T47D (cell line): ENCODE measurements at regions not wholly inside any gene's neighbourhood (a gene's known extent, or its start where the extent isn't known, plus 50 kb on each side); places are given as distances from the start of the nearest gene placed in this dataset.

ENCODE experiments used
- DNase-seq, 2 experiments: peaks; one replicate each; pipeline versions ENCODE4 v3.0.0 to v3.0.0-alpha.2; 2011 to 2012; ENCODE audit warnings: low read depth in 1 of 2, low spot score in 1 of 2
- JUND ChIP-seq: IDR thresholded peaks from 2 replicates; pipeline ENCODE4 v1.6.1; 2012; ENCODE audit warnings: low read depth
- in situ Hi-C: cut with HindIII; loops from 2 replicates; pipeline ENCODE4 v1.10.0; 2016; ENCODE audit warnings: low sequenced_read_pairs, low pct_unique_long_range_greater_than_20kb

- in situ Hi-C loops = no loop called here
- no peak for DNase-seq
- TF ChIP-seq JUND = no peak
Observed at GRCh38 chr3:148208975-148209374, 488.7 kb upstream of the AGTR1 start.

- no peak for DNase-seq
- in situ Hi-C loops = no loop called here
- no peak for TF ChIP-seq JUND
Observed at GRCh38 chr3:148211725-148212124, 486.0 kb upstream of the AGTR1 start.

GRCh38 chr3:148214705-148215104 lies 483.0 kb upstream of the AGTR1 start:
- no peak for DNase-seq
- TF ChIP-seq JUND = no peak
- in situ Hi-C loops = no loop called here

- in situ Hi-C loops = no loop called here
- no peak for DNase-seq
- no peak for TF ChIP-seq JUND
Observed at GRCh38 chr3:148217317-148217716, 480.4 kb upstream of the AGTR1 start.

GRCh38 chr3:148218222-148218621 lies 479.5 kb upstream of the AGTR1 start:
- in situ Hi-C loops = no loop called here
- no peak for TF ChIP-seq JUND
- DNase-seq = no peak

GRCh38 chr3:148219999-148220398 lies 477.7 kb upstream of the AGTR1 start:
- TF ChIP-seq JUND = no peak
- DNase-seq = no peak
- in situ Hi-C loops = no loop called here

- TF ChIP-seq JUND = no peak
- in situ Hi-C loops = no loop called here
- DNase-seq = no peak
Observed at GRCh38 chr3:148221303-148221702, 476.4 kb upstream of the AGTR1 start.

- in situ Hi-C loops = no loop called here
- DNase-seq = no peak
- TF ChIP-seq JUND = no peak
Observed at GRCh38 chr3:148223266-148223665, 474.4 kb upstream of the AGTR1 start.

GRCh38 chr3:148226246-148226645 lies 471.5 kb upstream of the AGTR1 start:
- in situ Hi-C loops = no loop called here
- DNase-seq = peak in 1 of 2 experiments; percentile 23
- no peak for TF ChIP-seq JUND

GRCh38 chr3:148227534-148227933 lies 470.2 kb upstream of the AGTR1 start:
- in situ Hi-C loops = no loop called here
- TF ChIP-seq JUND = no peak
- no peak for DNase-seq

GRCh38 chr3:148229107-148229506 lies 468.6 kb upstream of the AGTR1 start:
- TF ChIP-seq JUND = no peak
- DNase-seq = no peak
- in situ Hi-C loops = no loop called here

- in situ Hi-C loops = no loop called here
- no peak for TF ChIP-seq JUND
- DNase-seq = no peak
Observed at GRCh38 chr3:148230473-148230872, 467.2 kb upstream of the AGTR1 start.

GRCh38 chr3:148232389-148232788 lies 465.3 kb upstream of the AGTR1 start:
- DNase-seq = no peak
- in situ Hi-C loops = no loop called here
- TF ChIP-seq JUND = no peak

GRCh38 chr3:148233403-148233802 lies 464.3 kb upstream of the AGTR1 start:
- no peak for DNase-seq
- no peak for TF ChIP-seq JUND
- in situ Hi-C loops = no loop called here

GRCh38 chr3:148234536-148234935 lies 463.2 kb upstream of the AGTR1 start:
- DNase-seq = no peak
- in situ Hi-C loops = no loop called here
- no peak for TF ChIP-seq JUND
